Tongue (tissue), 1 donor: ENCODE measurements at regions not wholly inside any gene's neighbourhood (a gene's known extent, or its start where the extent isn't known, plus 50 kb on each side); places are given as distances from the start of the nearest gene placed in this dataset.
A peak's percentile ranks its signal among the peaks of the same experiment; 100 is the strongest.

Experiments
- DNase-seq: peaks from one replicate; pipeline ENCODE4 v3.0.0-alpha.2; 2015

DNA sequence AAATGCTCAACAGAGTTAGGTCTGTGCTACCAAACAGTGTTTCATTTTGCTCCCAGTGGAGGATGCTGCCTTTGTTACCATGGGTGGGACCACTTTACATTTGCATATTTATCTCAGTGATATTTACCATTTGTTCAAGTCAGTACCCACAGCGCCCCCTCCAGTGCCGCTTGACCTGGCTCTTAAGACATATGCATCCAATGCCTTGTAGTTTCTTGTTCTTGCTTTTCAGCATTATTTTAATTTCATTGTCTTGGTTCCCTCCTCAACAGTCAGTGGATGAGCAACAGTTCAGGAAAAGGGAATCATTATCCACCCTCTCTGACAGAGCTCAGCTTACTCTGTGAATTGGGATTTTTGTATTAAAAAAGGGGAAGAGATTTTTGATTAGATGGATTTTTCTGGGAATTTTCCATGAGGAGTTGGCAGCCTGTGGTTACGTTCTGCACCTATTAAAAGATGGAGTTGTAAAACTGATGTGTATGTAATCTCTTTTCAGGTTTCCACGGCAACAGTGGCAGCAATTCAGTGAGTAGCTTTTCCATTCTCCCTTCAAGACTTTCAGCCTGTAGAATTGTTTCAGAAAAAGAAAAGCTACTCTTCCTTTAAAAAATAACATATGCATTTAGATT, 240.5 kb upstream of the DAAM1 start:
- DNase-seq: peak; percentile 85

DNA sequence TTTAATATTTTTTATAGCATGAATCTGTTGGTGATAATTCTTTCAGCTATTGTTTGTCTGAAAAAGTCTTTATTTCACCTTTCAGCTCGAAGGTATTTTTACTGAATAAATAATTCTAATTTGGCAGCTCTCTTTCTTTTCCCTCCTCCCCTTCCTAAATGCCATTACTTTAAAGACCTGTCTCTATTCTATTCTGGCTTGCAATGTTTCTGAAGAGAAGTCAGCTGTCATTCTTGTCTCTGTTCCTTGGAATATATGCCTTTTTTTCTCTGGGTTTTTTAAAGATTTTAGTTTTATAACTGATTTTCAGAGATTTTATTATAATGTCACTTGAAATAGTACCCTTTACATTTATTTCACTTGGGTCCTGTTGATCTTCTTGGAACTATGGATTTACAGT, 237.9 kb upstream of the DAAM1 start:
- DNase-seq: no peak

GRCh38 chr14:58951143-58951542, 237.3 kb upstream of the DAAM1 start:
- peak; percentile 48 for DNase-seq

DNA sequence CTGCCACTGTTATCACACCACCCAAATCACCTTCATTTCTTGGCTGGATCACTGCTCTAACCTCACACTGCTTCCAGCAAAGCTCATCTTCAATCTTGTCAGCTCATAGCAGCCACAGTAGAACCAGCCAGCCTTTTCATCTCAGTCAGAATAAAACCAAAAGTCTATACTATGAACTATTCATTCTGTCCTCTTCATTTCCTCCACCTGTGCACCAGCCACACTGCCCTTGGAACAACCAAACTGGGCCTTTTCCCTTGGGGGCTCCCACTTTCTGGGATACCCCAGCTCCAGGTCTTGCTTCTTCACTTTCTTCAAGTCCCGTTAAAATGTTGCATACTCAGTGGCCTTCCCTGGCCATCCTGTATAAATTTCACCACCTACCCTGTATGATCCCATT, 234.4 kb upstream of the DAAM1 start:
- no peak for DNase-seq

DNA sequence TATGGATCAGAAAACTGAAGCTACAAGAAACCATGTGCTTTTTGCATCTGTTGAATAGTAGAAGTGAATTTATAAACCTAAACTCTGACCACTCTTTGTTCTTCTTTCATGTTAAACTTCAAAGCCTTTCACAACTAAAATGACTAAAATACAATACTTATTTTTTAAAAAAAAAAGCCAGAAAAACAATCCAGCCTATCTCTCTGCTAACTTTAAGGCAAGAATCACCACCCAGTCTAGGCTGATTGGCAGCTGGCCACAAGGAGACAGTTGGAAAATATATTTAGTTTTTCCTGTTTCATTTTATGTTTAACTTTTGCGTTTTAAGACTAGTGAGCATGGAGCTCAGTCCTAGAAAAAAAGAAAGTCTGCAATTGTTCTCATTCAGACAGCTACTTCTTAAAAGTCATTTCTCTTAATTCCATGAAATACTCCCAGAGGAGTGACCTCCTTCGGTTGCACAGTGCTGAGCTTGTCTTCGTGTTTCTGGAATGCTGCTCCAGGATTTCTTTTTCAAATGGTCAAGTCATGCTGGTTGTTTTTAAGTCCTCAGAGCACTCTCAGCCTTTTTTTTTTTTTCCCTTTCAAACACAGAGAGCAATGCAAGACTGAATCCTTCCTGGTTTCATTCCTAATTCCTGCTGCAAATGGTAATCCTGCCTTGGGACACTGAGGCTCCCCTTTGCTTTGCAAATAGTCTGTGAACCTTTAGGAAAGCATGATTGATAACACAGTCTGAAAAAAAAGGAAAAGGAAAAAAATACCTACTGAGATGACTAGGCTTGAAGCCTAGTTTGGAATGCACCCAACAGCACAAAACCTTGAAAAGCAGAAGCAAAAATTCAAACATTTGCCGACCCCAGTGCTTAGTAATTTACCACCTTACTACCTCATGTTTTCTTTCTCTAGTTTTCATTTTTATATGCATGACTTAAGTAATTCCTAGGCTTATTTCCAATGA, 233.3 kb upstream of the DAAM1 start:
- DNase-seq: peak; percentile 76

GRCh38 chr14:58961045-58961731, 227.3 kb upstream of the DAAM1 start:
- DNase-seq: peak; percentile 45

DNA sequence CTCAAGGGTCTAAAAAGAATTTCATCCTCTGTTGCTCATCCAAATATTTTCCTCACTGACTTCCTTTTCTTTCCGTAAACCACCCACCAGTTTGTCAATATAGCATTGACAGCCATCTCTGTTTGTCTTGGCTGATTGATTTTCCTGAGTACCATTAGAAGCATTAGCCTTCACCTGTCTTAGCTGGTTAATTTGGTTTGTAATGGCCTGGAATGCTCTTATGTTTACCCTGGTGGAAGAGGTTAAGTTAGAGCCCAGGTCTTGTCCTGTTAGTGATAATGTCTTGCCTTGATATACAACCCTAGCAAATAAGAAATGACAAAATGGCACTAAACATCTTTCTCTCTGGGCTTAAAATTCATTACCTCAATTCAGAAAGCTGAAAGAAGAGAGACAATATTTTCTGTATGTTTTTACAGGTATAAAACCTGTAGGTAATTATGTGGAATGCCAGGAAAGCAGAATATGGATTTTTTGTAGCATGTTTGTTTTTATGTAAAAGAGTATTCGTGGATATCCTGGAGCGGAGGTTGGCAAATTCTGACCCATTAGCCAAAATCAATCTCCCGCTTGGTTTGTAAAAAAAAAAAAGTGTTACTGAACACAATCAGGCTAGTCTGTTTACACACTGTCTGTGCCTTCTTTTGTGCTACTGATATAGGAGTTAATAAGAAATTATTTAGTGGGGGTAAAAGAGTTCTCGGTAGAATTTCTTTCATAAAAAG, 224.4 kb upstream of the DAAM1 start:
- DNase-seq: no peak

- no peak for DNase-seq
Observed at GRCh38 chr14:58964598-58964928, 223.9 kb upstream of the DAAM1 start.

DNA sequence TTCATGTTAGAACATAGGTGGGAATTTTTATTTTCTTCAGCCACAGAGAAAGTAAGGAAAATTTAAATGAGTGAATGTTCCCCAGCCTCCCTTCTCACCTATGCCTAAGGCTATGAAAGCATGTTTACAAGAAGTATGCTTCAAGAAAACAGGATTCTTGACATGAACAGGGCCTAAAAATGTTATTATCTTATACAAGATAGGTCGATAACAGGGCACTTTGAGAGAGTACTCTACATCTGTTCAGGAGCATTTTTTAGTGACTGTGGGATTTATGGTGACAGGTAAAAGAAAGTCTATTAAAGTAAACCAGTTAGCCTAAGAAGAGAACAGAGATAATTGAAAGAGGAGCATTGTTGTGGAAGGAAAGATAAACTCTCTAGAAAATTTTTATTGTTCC, 222.9 kb upstream of the DAAM1 start:
- DNase-seq: no peak

DNA sequence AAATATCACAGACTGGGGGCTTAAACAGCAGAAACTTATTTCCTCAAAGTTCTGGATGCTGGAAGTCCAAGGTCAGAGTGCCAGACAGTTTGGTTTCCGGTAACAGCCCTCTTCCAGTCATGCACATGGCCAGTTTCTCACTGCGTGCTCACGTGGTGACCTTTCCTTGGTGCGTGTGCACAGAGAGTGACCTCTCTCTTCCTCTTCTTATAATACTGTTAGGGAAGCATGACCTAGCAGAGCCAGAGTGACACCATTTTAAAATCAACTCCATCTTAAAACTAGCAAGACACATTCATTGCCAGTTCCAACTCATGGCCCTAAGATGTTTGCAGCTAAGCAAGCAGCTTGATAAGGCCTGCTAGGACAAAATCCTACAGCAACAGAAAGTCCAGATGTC, 221.5 kb upstream of the DAAM1 start:
- no peak for DNase-seq

GRCh38 chr14:58969951-58970751, 218.3 kb upstream of the DAAM1 start:
- no peak for DNase-seq

DNA sequence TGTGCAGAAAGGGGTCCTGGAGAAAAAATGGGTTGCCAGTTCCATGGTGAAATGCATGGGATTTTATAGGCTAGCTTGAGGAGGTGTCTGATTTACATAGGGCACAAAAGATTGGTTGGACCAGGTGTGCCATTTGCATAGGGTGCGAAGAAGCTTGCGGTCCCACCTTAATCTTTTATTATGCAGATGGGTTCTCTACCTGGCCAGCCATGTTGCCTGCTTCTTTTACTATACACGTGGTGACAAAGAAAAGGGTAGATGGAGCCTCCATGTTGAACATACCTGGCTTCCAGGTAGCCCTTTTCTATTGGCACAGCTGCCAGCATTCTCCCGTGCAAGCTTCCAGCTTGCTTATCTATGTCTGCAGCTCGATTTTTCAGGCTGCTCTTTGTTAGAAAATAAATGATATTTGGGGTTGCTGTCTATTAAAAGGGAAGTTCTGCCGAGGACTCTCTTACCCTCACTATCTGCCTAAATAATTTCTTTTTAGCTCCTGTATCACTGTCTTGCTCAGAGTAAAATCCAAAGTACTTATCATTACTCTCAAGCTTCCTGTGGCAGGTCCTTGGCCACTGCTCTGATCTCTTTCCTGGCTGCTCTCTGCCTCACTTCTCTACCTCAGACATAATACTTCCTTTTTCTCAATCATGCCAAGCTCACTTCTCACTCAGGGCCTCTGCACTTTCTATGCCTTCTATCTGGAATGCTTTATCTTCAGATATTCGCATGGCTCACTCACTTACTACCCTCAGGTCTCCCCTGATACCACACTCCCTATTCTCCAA, 216.0 kb upstream of the DAAM1 start:
- no peak for DNase-seq

- no peak for DNase-seq
Observed at GRCh38 chr14:58977366-58977765, 211.1 kb upstream of the DAAM1 start.

DNA sequence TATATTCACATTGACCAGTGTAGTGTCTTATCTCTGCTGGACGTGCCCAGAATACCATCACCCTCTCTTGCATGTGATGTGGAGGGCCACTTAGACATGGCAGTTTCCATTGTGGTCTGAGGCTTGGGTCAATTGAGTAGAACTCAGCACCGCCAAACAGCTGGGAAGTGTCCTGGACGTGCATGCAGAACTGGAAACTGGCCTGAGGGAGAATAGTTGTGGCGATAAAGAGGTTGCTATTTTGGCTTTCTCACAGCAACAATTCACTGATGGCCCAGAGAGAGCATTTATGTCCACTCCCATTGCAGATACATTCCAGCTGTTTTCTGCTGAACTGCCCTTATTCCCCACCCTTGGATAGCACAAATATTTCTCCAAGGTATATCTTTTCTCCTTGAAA, 210.1 kb upstream of the DAAM1 start:
- no peak for DNase-seq

DNA sequence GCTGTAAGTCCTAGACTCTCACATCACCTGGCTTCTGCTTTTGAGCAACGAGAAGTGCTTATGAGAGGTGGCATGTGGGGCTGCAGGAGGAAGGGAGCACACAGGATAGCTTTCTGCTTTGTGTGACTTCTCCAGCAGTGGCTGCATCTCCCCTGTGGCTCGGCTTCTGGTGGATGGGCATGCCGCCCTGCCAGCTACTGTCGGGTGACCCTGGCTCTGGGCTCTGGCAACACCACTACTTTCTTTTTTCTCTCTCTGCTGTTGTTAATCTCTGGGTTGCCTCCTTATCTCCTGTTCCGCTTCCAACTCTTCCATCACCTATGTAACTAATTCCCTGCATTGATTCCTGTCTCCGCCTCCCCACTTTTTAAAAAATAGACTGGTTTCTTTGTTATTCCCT, 209.1 kb upstream of the DAAM1 start:
- DNase-seq: no peak

DNA sequence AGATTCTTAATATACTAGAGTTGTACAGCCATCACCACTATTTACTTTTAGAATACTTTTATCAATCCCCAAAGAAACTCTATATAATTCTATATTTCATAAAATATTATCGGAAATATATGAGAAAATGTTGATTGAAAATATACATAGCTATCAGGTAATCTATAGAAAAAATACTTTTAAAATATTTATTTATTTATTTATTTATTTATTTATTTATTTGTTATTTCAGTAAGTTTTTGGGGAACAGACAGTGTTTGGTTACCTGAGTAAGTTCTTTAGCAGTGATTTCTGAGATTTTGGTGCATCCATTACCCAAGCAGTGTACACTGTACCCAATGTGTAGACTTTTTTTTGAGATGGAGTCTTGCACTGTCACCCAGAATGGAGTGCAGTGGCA, 206.6 kb upstream of the DAAM1 start:
- no peak for DNase-seq

GRCh38 chr14:58985786-58986185, 202.7 kb upstream of the DAAM1 start:
- DNase-seq: no peak

- DNase-seq: peak; percentile 42
Observed at GRCh38 chr14:58987591-58987990, 200.9 kb upstream of the DAAM1 start.

GRCh38 chr14:58992935-58993334, 195.5 kb upstream of the DAAM1 start:
- DNase-seq: no peak

- no peak for DNase-seq
Observed at GRCh38 chr14:58994130-58994529, 194.3 kb upstream of the DAAM1 start.

GRCh38 chr14:59004012-59004411, 184.5 kb upstream of the DAAM1 start:
- no peak for DNase-seq
